Body of pancreas (tissue), 4 donors: ENCODE measurements at regions not wholly inside any gene's neighbourhood (a gene's known extent, or its start where the extent isn't known, plus 50 kb on each side); places are given as distances from the start of the nearest gene placed in this dataset.

Experiments
- CTCF ChIP-seq, 7 experiments: fragments of 450-650 bp in 4 of 7; fragments of 200-600 bp in 3 of 7; sonication (generic) in 3 of 7; IDR thresholded peaks; one replicate each; pipeline ENCODE4 v1.5.1; 2016 to 2019; ENCODE audit warnings: antibody characterized with exemption in 7 of 7
- POLR2A ChIP-seq, 3 donors: fragments of 450-650 bp; IDR thresholded peaks; one replicate each; pipeline ENCODE4 v1.6.1; 2016; ENCODE audit warnings: antibody characterized with exemption in 3 of 3, mild to moderate bottlenecking in 2 of 3

DNA sequence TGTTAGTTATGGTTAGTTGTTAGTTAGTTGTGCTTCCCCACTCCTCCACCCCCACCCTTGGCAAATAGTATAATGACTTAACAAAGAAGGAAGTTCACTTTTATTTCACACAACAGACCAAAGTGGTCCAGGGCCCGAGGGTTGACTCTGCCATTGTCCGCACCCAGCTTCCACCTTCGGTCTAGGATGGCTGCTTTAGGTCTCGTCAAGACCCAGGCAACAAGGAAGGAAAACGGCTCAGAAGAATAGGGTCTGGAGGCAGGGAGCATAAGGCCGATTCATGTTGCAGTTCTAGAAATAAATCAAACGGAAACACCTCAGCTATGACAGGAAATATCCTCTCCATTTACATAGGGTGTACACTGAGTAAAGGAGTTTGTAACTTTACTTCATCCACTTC lies 206.0 kb upstream of the CXCR4 start:
- no peak for TF ChIP-seq CTCF (IDR thresholded peaks at IDR 0.05)
- no peak for TF ChIP-seq POLR2A (IDR thresholded peaks at IDR 0.05)
